Neuronal stem cell (in vitro differentiated cells): ENCODE measurements at regions not wholly inside any gene's neighbourhood (a gene's known extent, or its start where the extent isn't known, plus 50 kb on each side); places are given as distances from the start of the nearest gene placed in this dataset.

Source experiments
- DNase-seq: peaks from one replicate; pipeline ENCODE4 v3.0.0-alpha.2; 2013; ENCODE audit warnings: low spot score
- H2AFZ ChIP-seq: one replicate; pipeline ENCODE4 v1.6.1; 2013; ENCODE audit warnings: mild to moderate bottlenecking, low read length, inconsistent platforms
- H2AK5ac ChIP-seq: 2 replicates; pipeline ENCODE4 v1.6.1; 2013; ENCODE audit warnings: low read depth, mild to moderate bottlenecking, inconsistent platforms, low read length, moderate library complexity, mixed read lengths
- H2BK120ac ChIP-seq: 2 replicates; pipeline ENCODE4 v1.6.1; 2013; ENCODE audit warnings: low read depth, mild to moderate bottlenecking, inconsistent platforms, low read length, moderate library complexity, mixed read lengths
- H2BK12ac ChIP-seq: one replicate; pipeline ENCODE4 v1.6.1; 2013; ENCODE audit warnings: low read length, inconsistent platforms
- H2BK15ac ChIP-seq: 2 replicates; pipeline ENCODE4 v1.6.1; 2013; ENCODE audit warnings: mild to moderate bottlenecking, low read length, inconsistent platforms, mixed read lengths
- H2BK5ac ChIP-seq: one replicate; pipeline ENCODE4 v1.6.1; 2013; ENCODE audit warnings: inconsistent platforms, mild to moderate bottlenecking, low read length, moderate library complexity
- H3K14ac ChIP-seq: one replicate; pipeline ENCODE4 v1.6.1; 2013; ENCODE audit warnings: low read length, inconsistent platforms
- H3K18ac ChIP-seq: 2 replicates; pipeline ENCODE4 v1.6.1; 2013; ENCODE audit warnings: low read length, inconsistent platforms
- H3K23ac ChIP-seq: 2 replicates; pipeline ENCODE4 v1.6.1; 2013; ENCODE audit warnings: low read depth, mild to moderate bottlenecking, mixed read lengths, low read length, inconsistent platforms; ENCODE audit not compliant: poor library complexity
- H3K27ac ChIP-seq: replicated peaks from 3 replicates; pipeline ENCODE4 v1.5.1; 2013; ENCODE audit warnings: low read length, inconsistent platforms
- H3K27me3 ChIP-seq, 3 experiments: 2 replicates each; pipeline ENCODE4 v1.6.1; 2013; ENCODE audit warnings: low read length in 3 of 3, mild to moderate bottlenecking in 2 of 3, inconsistent platforms in 1 of 3, low read depth in 1 of 3, mixed read lengths in 1 of 3, moderate library complexity in 1 of 3; ENCODE audit not compliant: control insufficient read depth in 3 of 3, insufficient read depth in 3 of 3
- H3K36me3 ChIP-seq, 2 donors: replicated peaks in 1 of 2; 2 replicates each; pipeline ENCODE4 v1.6.1; 2013; ENCODE audit warnings: low read length in 2 of 2; ENCODE audit not compliant: control insufficient read depth in 2 of 2, insufficient read depth in 2 of 2
- H3K4ac ChIP-seq: 2 replicates; pipeline ENCODE4 v1.6.1; 2013; ENCODE audit warnings: inconsistent platforms, mild to moderate bottlenecking, low read length, moderate library complexity
- H3K4me1 ChIP-seq, 2 donors: 1 replicate in 1 of 2; 2 replicates in 1 of 2; pipeline ENCODE4 v1.6.1; 2013; ENCODE audit warnings: low read length in 2 of 2, low read depth in 1 of 2; ENCODE audit not compliant: control insufficient read depth in 2 of 2, insufficient read depth in 1 of 2
- H3K4me2 ChIP-seq: one replicate; pipeline ENCODE4 v1.6.1; 2013; ENCODE audit warnings: mild to moderate bottlenecking, low read length, inconsistent platforms; ENCODE audit not compliant: insufficient read depth, poor library complexity, severe bottlenecking
- H3K4me3 ChIP-seq, 2 donors: 2 replicates each; pipeline ENCODE4 v1.5.1; 2013; ENCODE audit warnings: low read length in 2 of 2, mild to moderate bottlenecking in 2 of 2, inconsistent platforms in 1 of 2, moderate library complexity in 1 of 2
- H3K79me1 ChIP-seq: one replicate; pipeline ENCODE4 v1.6.1; 2013; ENCODE audit warnings: low read depth, mild to moderate bottlenecking, inconsistent platforms, low read length, moderate library complexity
- H3K9ac ChIP-seq: one replicate; pipeline ENCODE4 v1.6.1; 2013; ENCODE audit warnings: mild to moderate bottlenecking, low read depth, low read length, inconsistent platforms; ENCODE audit not compliant: poor library complexity
- H3K9me3 ChIP-seq, 2 donors: replicated peaks in 1 of 2; 2 replicates each; pipeline versions ENCODE3 to v1.6.1; 2013; ENCODE audit warnings: low read length in 2 of 2, mild to moderate bottlenecking in 2 of 2, inconsistent platforms in 1 of 2, low read depth in 1 of 2, mixed read lengths in 1 of 2, moderate library complexity in 1 of 2; ENCODE audit not compliant: control insufficient read depth in 2 of 2, insufficient read depth in 1 of 2
- H4K8ac ChIP-seq: one replicate; pipeline ENCODE4 v1.6.1; 2013; ENCODE audit warnings: low read depth, mild to moderate bottlenecking, inconsistent platforms, low read length, moderate library complexity
- H4K91ac ChIP-seq: one replicate; pipeline ENCODE4 v1.6.1; 2013; ENCODE audit warnings: low read length, low read depth, mild to moderate bottlenecking, inconsistent platforms; ENCODE audit not compliant: poor library complexity
- WGBS, 2 donors: extraction: QIAGEN DNeasy Blood & Tissue Kit; methylation state at CpG; one replicate each; pipeline ENCODE4 v1.1.7; 2013; ENCODE audit warnings: missing lambda C conversion rate in 2 of 2, mixed read lengths in 1 of 2; ENCODE audit not compliant: insufficient read length in 2 of 2, insufficient replicate concordance in 1 of 2; ENCODE audit errors: extremely low coverage in 2 of 2; 5-methylcytosine and 5-hydroxymethylcytosine counted together

DNA sequence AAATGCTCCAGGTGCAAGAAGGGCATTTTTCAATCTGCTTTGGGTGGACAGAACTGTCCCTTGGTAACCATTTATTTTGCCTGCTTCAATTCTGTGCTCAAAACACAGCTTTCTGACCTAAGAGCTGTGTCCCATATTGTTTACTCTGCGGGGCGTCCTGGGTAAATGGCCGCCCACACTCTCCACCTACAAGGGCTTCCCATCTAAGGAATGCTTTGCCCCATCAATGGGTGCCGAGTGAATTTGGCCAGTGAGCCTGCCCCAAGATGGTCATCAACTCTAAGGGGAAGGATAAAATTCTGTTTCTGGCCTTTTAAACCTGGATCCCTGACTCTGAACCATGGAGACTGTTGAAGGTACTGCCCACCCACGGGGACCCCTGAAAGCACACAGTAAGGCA is 55.5 kb upstream of the FAM89A start:
- Histone ChIP-seq H3K27me3 (peaks cover 0 to 13% (median 0%) of the 10 kb centered on the region in 3 experiments), H2AK5ac (no peak overlapping the region)
- WGBS, 2 donors = no CpG with 5 or more reads among the region's 5 CpGs

DNA sequence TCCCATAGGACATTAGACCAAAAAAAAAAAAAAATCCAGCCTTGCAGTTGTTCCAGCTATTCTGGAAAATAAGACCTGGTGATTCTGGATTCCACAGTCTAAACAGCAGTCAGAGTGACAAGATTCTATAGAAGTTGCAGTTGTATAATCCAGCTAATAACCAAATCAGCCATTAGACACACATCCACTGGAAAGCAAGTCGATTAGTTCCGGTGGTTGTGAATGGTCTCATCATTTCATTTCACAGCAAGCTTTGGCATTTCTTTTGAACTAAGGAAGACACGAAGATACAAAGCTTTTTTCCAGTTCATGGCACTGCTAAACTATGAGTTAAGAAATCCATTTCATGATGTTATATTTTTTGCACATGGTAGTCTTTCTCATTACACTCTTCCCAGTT is 54.4 kb upstream of the FAM89A start:
- Histone ChIP-seq H3K9me3 (no peaks in the 10 kb centered on the region), H3K23ac (no peak overlapping the region), H2BK120ac (no peak overlapping the region), H3K4ac (no peak overlapping the region), H2AK5ac (no peak overlapping the region), H2AFZ (no peak overlapping the region), H3K4me2 (no peak overlapping the region), H2BK5ac (no peak overlapping the region), H4K91ac (no peak overlapping the region), H3K4me3 (no peak overlapping the region), H3K18ac (no peak overlapping the region), H3K36me3 (no peaks in the 10 kb centered on the region), H3K9ac (no peak overlapping the region), H3K79me1 (no peaks in the 10 kb centered on the region), H3K27me3 (peaks cover 0 to 13% (median 0%) of the 10 kb centered on the region in 3 experiments), H3K14ac (no peak overlapping the region), H3K4me1 (peaks cover 9 to 12% of the 10 kb centered on the region in 2 donors), H2BK12ac (no peak overlapping the region), H3K27ac (no peak overlapping the region), H4K8ac (no peak overlapping the region), H2BK15ac (no peak overlapping the region)
- no CpG with 5 or more reads among the region's 3 CpGs for WGBS, 2 donors
- no peak for DNase-seq

More for the DNA sequence above, 55.5 kb upstream of the FAM89A start:
- H3K4me1 ChIP-seq = peaks cover 9 to 12% of the 10 kb centered on the region in 2 donors
- no peak overlapping the region for H3K4me3 ChIP-seq
- no peak overlapping the region for H4K8ac ChIP-seq
- no peak for DNase-seq
- no peak overlapping the region for H3K23ac ChIP-seq
- no peak overlapping the region for H2BK15ac ChIP-seq
- H3K18ac ChIP-seq = no peak overlapping the region
- no peak overlapping the region for H2BK120ac ChIP-seq
- no peak overlapping the region for H3K4me2 ChIP-seq
- H4K91ac ChIP-seq = no peak overlapping the region
- H3K27ac ChIP-seq = no peak overlapping the region
- no peak overlapping the region for H3K4ac ChIP-seq
- no peak overlapping the region for H2AFZ ChIP-seq
- no peak overlapping the region for H2BK12ac ChIP-seq
- no peak overlapping the region for H2BK5ac ChIP-seq
- no peaks in the 10 kb centered on the region for H3K79me1 ChIP-seq
- no peaks in the 10 kb centered on the region for H3K9me3 ChIP-seq
- no peaks in the 10 kb centered on the region for H3K36me3 ChIP-seq
- no peak overlapping the region for H3K14ac ChIP-seq
- no peak overlapping the region for H3K9ac ChIP-seq

DNA sequence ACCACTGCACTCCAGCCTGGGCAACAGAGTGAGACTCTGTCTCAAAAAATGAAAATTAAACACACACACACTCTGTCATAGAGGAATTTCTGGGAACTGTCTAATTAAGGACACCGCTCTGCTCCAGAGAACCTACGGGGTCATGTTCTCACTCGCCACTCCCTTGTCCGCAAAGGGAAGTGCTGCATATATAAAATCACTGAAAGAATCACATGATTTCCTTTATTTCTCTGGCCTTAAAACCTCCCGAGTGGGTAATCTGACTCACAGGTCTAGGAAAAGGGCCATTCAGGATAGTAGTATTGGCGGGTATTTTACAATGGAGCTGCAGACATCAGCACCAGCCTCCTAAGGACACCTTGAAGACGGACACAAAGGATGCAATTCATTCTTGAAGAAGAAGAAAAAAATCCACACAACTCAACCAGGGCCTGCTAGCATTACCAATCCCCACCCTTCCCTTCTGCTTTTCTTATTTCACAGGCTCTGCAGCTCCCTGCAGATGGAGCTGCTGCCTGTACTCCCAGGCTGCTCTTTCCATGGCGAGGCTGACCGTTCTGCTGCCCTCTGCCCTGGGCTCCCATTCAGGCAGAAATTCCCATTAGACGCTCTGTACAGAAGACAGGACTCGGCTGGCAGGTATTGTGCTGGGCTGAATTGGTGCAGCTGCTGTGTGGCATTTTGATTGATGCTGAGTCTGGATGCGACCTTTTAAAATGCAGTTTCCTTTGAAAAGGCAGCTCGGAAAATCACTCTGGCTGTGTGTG is 53.3 kb upstream of the FAM89A start:
- Histone ChIP-seq H2BK120ac (no peak overlapping the region), H2AFZ (peak overlapping the region; percentile 50), H2BK5ac (no peak overlapping the region), H2AK5ac (no peak overlapping the region), H3K79me1 (no peaks in the 10 kb centered on the region), H2BK15ac (no peak overlapping the region), H3K9ac (peak overlapping the region; percentile 47), H3K4me1 (peaks cover 9 to 12% of the 10 kb centered on the region in 2 donors), H3K9me3 (no peaks in the 10 kb centered on the region), H3K4me3 (no peak overlapping the region), H3K4ac (no peak overlapping the region), H3K4me2 (no peak overlapping the region), H3K23ac (no peak overlapping the region), H3K27me3 (peaks cover 0 to 13% (median 0%) of the 10 kb centered on the region in 3 experiments), H3K27ac (peak overlapping the region; percentile 47), H3K14ac (no peak overlapping the region), H2BK12ac (peak overlapping the region; percentile 61), H3K18ac (no peak overlapping the region), H4K8ac (no peak overlapping the region), H4K91ac (peak overlapping the region; percentile 28), H3K36me3 (no peaks in the 10 kb centered on the region)
- no CpG with 5 or more reads among the region's 13 CpGs for WGBS, 2 donors
- DNase-seq = peak; percentile 66

DNA sequence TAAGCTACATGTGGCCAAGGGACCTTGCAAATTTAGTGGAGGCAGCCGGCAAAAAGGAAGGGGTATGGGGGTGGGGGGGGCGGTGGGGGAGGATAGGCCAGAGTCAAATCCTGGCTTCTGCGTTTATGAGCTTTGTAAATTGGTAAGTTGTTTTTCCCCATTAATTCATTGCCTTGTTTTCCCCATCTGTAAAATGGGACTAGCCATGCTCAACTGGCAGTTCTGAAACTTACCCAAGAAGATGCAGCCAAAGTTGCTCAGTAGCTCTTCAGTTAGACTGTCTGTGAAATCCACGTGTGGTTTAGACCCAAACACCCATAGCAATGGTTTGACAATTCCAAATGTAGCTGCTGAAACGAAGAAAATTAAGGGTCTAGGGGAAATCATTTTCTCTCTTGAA is 52.3 kb upstream of the FAM89A start:
- no peak overlapping the region for H4K91ac ChIP-seq
- H3K27me3 ChIP-seq = peaks cover 0 to 13% (median 0%) of the 10 kb centered on the region in 3 experiments
- no CpG with 5 or more reads among the region's 5 CpGs for WGBS, 2 donors
- H3K36me3 ChIP-seq = no peaks in the 10 kb centered on the region
- no peak overlapping the region for H3K23ac ChIP-seq
- no peak overlapping the region for H2AK5ac ChIP-seq
- no peak overlapping the region for H3K4me3 ChIP-seq
- H3K27ac ChIP-seq = no peak overlapping the region
- no peaks in the 10 kb centered on the region for H3K79me1 ChIP-seq
- no peak overlapping the region for H4K8ac ChIP-seq
- no peak overlapping the region for H2BK120ac ChIP-seq
- H3K4me1 ChIP-seq = peaks cover 9 to 12% of the 10 kb centered on the region in 2 donors
- no peak overlapping the region for H2BK12ac ChIP-seq
- H2AFZ ChIP-seq = no peak overlapping the region
- H3K4me2 ChIP-seq = no peak overlapping the region
- no peaks in the 10 kb centered on the region for H3K9me3 ChIP-seq
- DNase-seq = no peak
- no peak overlapping the region for H2BK15ac ChIP-seq
- no peak overlapping the region for H3K18ac ChIP-seq
- H3K9ac ChIP-seq = no peak overlapping the region
- H2BK5ac ChIP-seq = no peak overlapping the region
- H3K14ac ChIP-seq = no peak overlapping the region
- H3K4ac ChIP-seq = no peak overlapping the region
